ENCODE measurements at regions not wholly inside any gene's neighbourhood (a gene's known extent, or its start where the extent isn't known, plus 50 kb on each side); places are given as distances from the start of the nearest gene placed in this dataset.

GRCh38 chrX:30504309-30504708, 73.3 kb downstream of the TASL start:
- Histone ChIP-seq H3F3A (ENCODE audit: low read depth) (no peaks in the 10 kb centered on the region), H3K27ac (no peak overlapping the region), H3K27me3 (no peaks in the 10 kb centered on the region), H3K4me2 (no peak overlapping the region), H3K4me1 (no peaks in the 10 kb centered on the region), H4K20me1 (ENCODE audit: low read depth) (no peaks in the 10 kb centered on the region), H3K9me3 (ENCODE audit: low read depth) (no peaks in the 10 kb centered on the region), H3K36me3 (no peaks in the 10 kb centered on the region), H3K4me3 (no peak overlapping the region), H3K9ac (no peak overlapping the region), H2AFZ (replicated peaks) (no peak overlapping the region), H3K79me2 (ENCODE audit: low read depth) (no peaks in the 10 kb centered on the region)
- no peaks in the 10 kb centered on the region for H3K9me3 Mint-ChIP-seq
- no peak for TF ChIP-seq EZH2phosphoT487 (IDR thresholded peaks at IDR 0.05)
- peak; percentile 68 for TF ChIP-seq CTCF (IDR thresholded peaks at IDR 0.05)
- no peak overlapping the region for H3K27ac Mint-ChIP-seq
- no peaks in the 10 kb centered on the region for H3K27me3 Mint-ChIP-seq (ENCODE audit: insufficient read depth, low read depth)
- no peak overlapping the region for H3K4me3 Mint-ChIP-seq
- H3K4me1 Mint-ChIP-seq, result peaks cover 7% of the 10 kb centered on the region
- no peaks in the 10 kb centered on the region for H3K36me3 Mint-ChIP-seq
- peak; percentile 20 for DNase-seq (ENCODE audit: low spot score)

- H3K4me3 ChIP-seq, result no peak overlapping the region
- no peaks in the 10 kb centered on the region for H4K20me1 ChIP-seq (ENCODE audit: low read depth)
- TF ChIP-seq CTCF (IDR thresholded peaks at IDR 0.05), result no peak
- TF ChIP-seq EZH2 (IDR thresholded peaks at IDR 0.05), result no peak
- TF ChIP-seq EZH2phosphoT487 (IDR thresholded peaks at IDR 0.05), result no peak
- H3K27ac ChIP-seq, result no peak overlapping the region
- H3K4me3 Mint-ChIP-seq, result no peak overlapping the region
- H3K9ac ChIP-seq, result no peak overlapping the region
- H3K27me3 Mint-ChIP-seq (ENCODE audit: insufficient read depth, low read depth), result no peaks in the 10 kb centered on the region
- peaks cover 5% of the 10 kb centered on the region for H3K4me1 Mint-ChIP-seq
- H3K27me3 ChIP-seq, result no peaks in the 10 kb centered on the region
- no peak overlapping the region for H3K27ac Mint-ChIP-seq
- H3K4me2 ChIP-seq, result no peak overlapping the region
- H3F3A ChIP-seq (ENCODE audit: low read depth), result no peaks in the 10 kb centered on the region
- H3K36me3 ChIP-seq, result no peaks in the 10 kb centered on the region
- DNase-seq (ENCODE audit: low spot score), result no peak
- H3K4me1 ChIP-seq, result no peaks in the 10 kb centered on the region
- no peaks in the 10 kb centered on the region for H3K9me3 Mint-ChIP-seq
- H2AFZ ChIP-seq (replicated peaks), result no peak overlapping the region
- no peaks in the 10 kb centered on the region for H3K79me2 ChIP-seq (ENCODE audit: low read depth)
- H3K36me3 Mint-ChIP-seq, result no peaks in the 10 kb centered on the region
- peaks cover 3% of the 10 kb centered on the region for H3K9me3 ChIP-seq (ENCODE audit: low read depth)
These were observed 82.1 kb downstream of the TASL start for GRCh38 chrX:30495468-30495867.

GRCh38 chrX:30493348-30493747, 84.2 kb downstream of the TASL start:
- H3K27ac Mint-ChIP-seq, result no peak overlapping the region
- no peaks in the 10 kb centered on the region for H3K4me1 Mint-ChIP-seq
- H3K4me2 ChIP-seq, result no peak overlapping the region
- H3K4me3 Mint-ChIP-seq, result no peak overlapping the region
- no peak overlapping the region for H2AFZ ChIP-seq (replicated peaks)
- no peak for DNase-seq (ENCODE audit: low spot score)
- H3K27ac ChIP-seq, result no peak overlapping the region
- no peaks in the 10 kb centered on the region for H3K27me3 Mint-ChIP-seq (ENCODE audit: insufficient read depth, low read depth)
- no peaks in the 10 kb centered on the region for H4K20me1 ChIP-seq (ENCODE audit: low read depth)
- no peaks in the 10 kb centered on the region for H3K27me3 ChIP-seq
- H3K9me3 Mint-ChIP-seq, result no peaks in the 10 kb centered on the region
- no peak overlapping the region for H3K4me3 ChIP-seq
- no peaks in the 10 kb centered on the region for H3F3A ChIP-seq (ENCODE audit: low read depth)
- no peak overlapping the region for H3K9ac ChIP-seq
- no peaks in the 10 kb centered on the region for H3K79me2 ChIP-seq (ENCODE audit: low read depth)
- TF ChIP-seq EZH2phosphoT487 (IDR thresholded peaks at IDR 0.05) (no peak), CTCF (IDR thresholded peaks at IDR 0.05) (no peak), EZH2 (IDR thresholded peaks at IDR 0.05) (no peak)
- no peaks in the 10 kb centered on the region for H3K36me3 Mint-ChIP-seq
- no peaks in the 10 kb centered on the region for H3K4me1 ChIP-seq
- H3K36me3 ChIP-seq, result no peaks in the 10 kb centered on the region
- peaks cover 3% of the 10 kb centered on the region for H3K9me3 ChIP-seq (ENCODE audit: low read depth)

- no peaks in the 10 kb centered on the region for H3K27me3 ChIP-seq
- peaks cover 5% of the 10 kb centered on the region for H3K9me3 Mint-ChIP-seq
- no peaks in the 10 kb centered on the region for H3K79me2 ChIP-seq (ENCODE audit: low read depth)
- no peaks in the 10 kb centered on the region for H3K4me1 Mint-ChIP-seq
- no peak overlapping the region for H3K4me3 Mint-ChIP-seq
- no peak overlapping the region for H3K4me3 ChIP-seq
- no peak overlapping the region for H3K27ac ChIP-seq
- H4K20me1 ChIP-seq (ENCODE audit: low read depth), result no peaks in the 10 kb centered on the region
- H3K36me3 ChIP-seq, result no peaks in the 10 kb centered on the region
- H3F3A ChIP-seq (ENCODE audit: low read depth), result no peaks in the 10 kb centered on the region
- H3K36me3 Mint-ChIP-seq, result peaks cover 2% of the 10 kb centered on the region
- H3K27me3 Mint-ChIP-seq (ENCODE audit: insufficient read depth, low read depth), result no peaks in the 10 kb centered on the region
- H3K4me1 ChIP-seq, result no peaks in the 10 kb centered on the region
- H2AFZ ChIP-seq (replicated peaks), result no peak overlapping the region
- H3K9me3 ChIP-seq (ENCODE audit: low read depth), result no peaks in the 10 kb centered on the region
- peak; percentile 6 for DNase-seq (ENCODE audit: low spot score)
- H3K27ac Mint-ChIP-seq, result no peak overlapping the region
- no peak for TF ChIP-seq EZH2phosphoT487 (IDR thresholded peaks at IDR 0.05)
- TF ChIP-seq CTCF (IDR thresholded peaks at IDR 0.05), result peak; percentile 25
- H3K4me2 ChIP-seq, result no peak overlapping the region
- H3K9ac ChIP-seq, result no peak overlapping the region
These were observed 88.2 kb downstream of the TASL start for GRCh38 chrX:30489323-30489722.

Measured in neural progenitor cell (in vitro differentiated cells).